K562 (cell line): ENCODE measurements at regions not wholly inside any gene's neighbourhood (a gene's known extent, or its start where the extent isn't known, plus 50 kb on each side); places are given as distances from the start of the nearest gene placed in this dataset.
A peak's percentile ranks its signal among the peaks of the same experiment; 100 is the strongest.

Experiments used
- ATAC-seq: fragments of 200-7000 bp; cut with Tn5 transposase; 3 replicates; pipeline ENCODE4 v1.9.1; 2020; ENCODE audit warnings: moderate library complexity
- BruUV-seq: library from RNA; stranded (reverse); fragments of 400-500 nt; replicated peaks from 2 replicates; lab custom pipeline; 2021; lab: Mats Ljungman, UMichigan
- CTCF ChIA-PET: fragments of 300-600 bp; formaldehyde crosslinking; extraction: SDS; loops from one replicate; lab custom pipeline; 2021; ENCODE audit warnings: low intra/inter-chr PET ratio; lab: Yijun Ruan, JAX
- POLR2A ChIA-PET: fragments of 300-600, 350-650 bp; sonication (Branson Sonifier 250); formaldehyde crosslinking; extraction: SDS; loops from one replicate; lab custom pipeline; 2021; ENCODE audit warnings: antibody characterized with exemption, inconsistent platforms; lab: Yijun Ruan, JAX
- DNase-seq, 4 experiments: peaks; one replicate each; pipeline versions ENCODE4 v3.0.0 to v3.0.0-alpha.2; 2011 to 2018; ENCODE audit warnings: low spot score in 3 of 4, mixed read lengths in 3 of 4; ENCODE audit errors: extremely low read depth in 1 of 4
- FAIRE-seq: peaks from 2 replicates; lab custom pipeline; 2011; peaks lifted over from hg19 to GRCh38; lab: Jason Lieb, UNC
- H2AFZ ChIP-seq: 2 replicates; pipeline ENCODE4 v1.6.0; 2011; ENCODE audit warnings: low read depth, low read length, control low read depth, inconsistent platforms
- H3K27ac ChIP-seq: fragments of 200-600 bp; 3 replicates; pipeline ENCODE4 v1.8.0; 2011; ENCODE audit warnings: low read depth, mild to moderate bottlenecking, control low read depth, inconsistent platforms, low read length, moderate library complexity, mixed read lengths; ENCODE audit errors: extremely low read depth
- H3K27me3 ChIP-seq, 2 experiments: fragments of 300-600 bp in 1 of 2; 2 replicates in 1 of 2; 3 replicates in 1 of 2; pipeline versions ENCODE4 v1.6.0 to v1.8.0; 2011; ENCODE audit warnings: inconsistent platforms in 2 of 2, low read length in 2 of 2, mild to moderate bottlenecking in 1 of 2, mixed read lengths in 1 of 2, moderate library complexity in 1 of 2; ENCODE audit not compliant: control insufficient read depth in 2 of 2, insufficient read depth in 2 of 2
- H3K36me3 ChIP-seq: fragments of 300-600 bp; 3 replicates; pipeline ENCODE4 v1.8.0; 2011; ENCODE audit warnings: mild to moderate bottlenecking, low read length, inconsistent platforms; ENCODE audit not compliant: control insufficient read depth, insufficient read depth
- H3K4me1 ChIP-seq, 2 experiments: fragments of 200-600 bp in 1 of 2; replicated peaks in 1 of 2; 2 replicates in 1 of 2; 3 replicates in 1 of 2; pipeline versions ENCODE4 v1.5.1 to v1.8.0; 2011; ENCODE audit warnings: inconsistent platforms in 2 of 2, low read length in 2 of 2, mild to moderate bottlenecking in 1 of 2, mixed read lengths in 1 of 2, moderate library complexity in 1 of 2; ENCODE audit not compliant: control insufficient read depth in 2 of 2, insufficient read depth in 2 of 2
- H3K4me2 ChIP-seq: 2 replicates; pipeline ENCODE4 v1.6.1; 2011; ENCODE audit warnings: low read length, control low read depth, inconsistent platforms, mixed read lengths; ENCODE audit not compliant: insufficient read depth
- H3K4me3 ChIP-seq: fragments of 200-600 bp; sonication (generic), shearing (Covaris generic); 2 replicates; pipeline ENCODE4 v1.5.1; 2016; ENCODE audit warnings: control low read depth, inconsistent platforms
- H3K79me2 ChIP-seq: fragments of 200-600 bp; 3 replicates; pipeline ENCODE4 v1.8.0; 2011; ENCODE audit warnings: low read length, inconsistent platforms; ENCODE audit not compliant: control insufficient read depth, insufficient read depth
- H3K9ac ChIP-seq, 2 experiments: 2 replicates each; pipeline versions ENCODE4 v1.6.0 to v1.6.1; 2011; ENCODE audit warnings: low read depth in 2 of 2, low read length in 2 of 2, control low read depth in 1 of 2, inconsistent platforms in 1 of 2, mild to moderate bottlenecking in 1 of 2, mixed read lengths in 1 of 2; ENCODE audit not compliant: insufficient read depth in 1 of 2
- H3K9me1 ChIP-seq: one replicate; pipeline ENCODE4 v1.6.0; 2011; ENCODE audit warnings: inconsistent platforms, mild to moderate bottlenecking, low read length, moderate library complexity; ENCODE audit not compliant: control insufficient read depth, insufficient read depth
- H3K9me3 ChIP-seq: replicated peaks from 2 replicates; pipeline ENCODE4 v1.5.1; 2011; ENCODE audit warnings: low read depth, low read length, inconsistent platforms; ENCODE audit not compliant: control insufficient read depth, insufficient read depth
- H4K20me1 ChIP-seq: replicated peaks from 2 replicates; pipeline ENCODE4 v1.6.1; 2011; ENCODE audit warnings: low read length, inconsistent platforms, mixed read lengths; ENCODE audit not compliant: control insufficient read depth, insufficient read depth
- MXI1 ChIP-seq: IDR thresholded peaks from 2 replicates; pipeline ENCODE4 v1.6.1; 2011; ENCODE audit warnings: low read depth, mild to moderate bottlenecking, improper control_type of control experiment, low read length
- MYC ChIP-seq, 2 experiments: fragments of 250-450 bp in 1 of 2; sonication (Bioruptor Pico) in 1 of 2; IDR thresholded peaks; 2 replicates each; pipeline versions ENCODE4 v1.5.1 to v1.6.1; 2012 to 2021; ENCODE audit warnings: low read depth in 2 of 2, borderline replicate concordance in 1 of 2, improper control_type of control experiment in 1 of 2, low read length in 1 of 2, mild to moderate bottlenecking in 1 of 2, moderate library complexity in 1 of 2
- PBX2 ChIP-seq, 2 experiments: IDR thresholded peaks in 1 of 2; conservative IDR thresholded peaks in 1 of 2; 2 replicates each; pipeline ENCODE4 v1.6.1; 2016; ENCODE audit warnings: low read depth in 2 of 2, mild to moderate bottlenecking in 1 of 2, missing compliant biosample characterization in 1 of 2, missing genetic modification characterization in 1 of 2, moderate library complexity in 1 of 2
- PTRF ChIP-seq: fragments of 450-650 bp; IDR thresholded peaks from 2 replicates; pipeline ENCODE4 v1.6.1; 2016; ENCODE audit warnings: mild to moderate bottlenecking, missing genetic modification characterization, missing compliant biosample characterization
- TFAM ChIP-seq: fragments of 250-450 bp; sonication (Bioruptor Pico); conservative IDR thresholded peaks from 2 replicates; pipeline ENCODE4 v1.5.0; 2021; ENCODE audit warnings: mild to moderate bottlenecking, moderate library complexity
- ZBTB43 ChIP-seq: sonication (generic); formaldehyde crosslinking; IDR thresholded peaks from 2 replicates; pipeline ENCODE4 v1.8.0; 2023; ENCODE audit warnings: mild to moderate bottlenecking, missing genetic modification reagents
- WGBS: fragments of 100-300 bp; shearing (Covaris generic); methylation state at CpG from one replicate; pipeline ENCODE4 v1.1.6; 2016; ENCODE audit warnings: low coverage, mixed read lengths; ENCODE audit not compliant: insufficient coverage; ENCODE audit errors: missing lambda C conversion rate; 5-methylcytosine and 5-hydroxymethylcytosine counted together
- in situ Hi-C: fragments of 300-500 bp; cut with MboI; formaldehyde crosslinking; loops from 4 replicates; pipeline ENCODE4 v1.15.0; 2018; ENCODE audit warnings: inconsistent platforms, mixed read lengths
- intact Hi-C: fragments of 100-400 bp; cut with micrococcal nuclease; formaldehyde crosslinking; loops from 2 replicates; pipeline ENCODE4 v1.14.2; 2022

- ChIA-PET CTCF (no interaction called here), POLR2A (no interaction called here)
- WGBS = 0% methylated on average over 1 of the region's 1 CpG
- H3K4me2 ChIP-seq = no peak overlapping the region
- FAIRE-seq (no peak), ATAC-seq (no peak)
- no peaks in the 10 kb centered on the region for H3K9me1 ChIP-seq
- H2AFZ ChIP-seq = no peak overlapping the region
- no peaks in the 10 kb centered on the region for H3K36me3 ChIP-seq
- BruUV-seq = no TSS peak
- no peak overlapping the region for H3K4me3 ChIP-seq
- TF ChIP-seq MYC (IDR thresholded peaks at IDR 0.05; ENCODE audit: low read depth, low read length) = no peak
- no peak for TF ChIP-seq MYC (CRISPR knock-in tag; IDR thresholded peaks at IDR 0.05; ENCODE audit: borderline replicate concordance, low read depth)
- TF ChIP-seq MXI1 = no peak
- TF ChIP-seq PTRF (tag) = no peak
- TF ChIP-seq ZBTB43 (CRISPR knock-in tag) = no peak
- TF ChIP-seq, all 486 proteins: peak for 0
- Histone ChIP-seq H4K20me1 (no peaks in the 10 kb centered on the region), H3K27me3 (no peaks in the 10 kb centered on the region), H3K4me1 (no peaks in the 10 kb centered on the region), H3K27ac (no peak overlapping the region), H3K79me2 (no peaks in the 10 kb centered on the region), H3K9ac (no peak overlapping the region), H3K9me3 (no peaks in the 10 kb centered on the region)
- no peak for DNase-seq
- in situ Hi-C loops = no loop called here
- intact Hi-C loops = no loop called here
Measured at GRCh38 chr14:41062826-41063225, 543.9 kb upstream of the LRFN5 start.

DNA sequence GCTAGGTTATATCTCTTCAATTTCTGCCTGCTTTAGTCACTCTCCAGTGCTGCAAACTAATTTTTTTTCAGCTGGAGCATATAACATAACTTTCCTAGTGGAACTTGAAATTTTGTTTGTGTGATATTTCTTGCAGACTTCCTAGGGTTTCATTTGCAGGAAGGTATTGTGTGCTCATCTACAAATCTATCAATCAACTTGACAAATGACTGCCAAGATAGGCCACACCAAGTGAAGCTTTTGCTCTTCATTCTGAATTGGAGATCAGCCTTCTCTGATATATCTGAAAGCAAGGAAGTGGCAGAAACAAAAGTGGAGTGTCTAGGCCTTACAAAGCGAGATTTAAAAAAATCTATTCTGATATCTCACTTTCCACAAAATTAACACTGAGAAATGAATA is 551.1 kb upstream of the LRFN5 start:
- H3K36me3 ChIP-seq = no peaks in the 10 kb centered on the region
- intact Hi-C loops (no loop called here), in situ Hi-C loops (no loop called here)
- H3K79me2 ChIP-seq = no peaks in the 10 kb centered on the region
- H3K27me3 ChIP-seq = no peaks in the 10 kb centered on the region
- no peak overlapping the region for H3K27ac ChIP-seq
- H4K20me1 ChIP-seq = no peaks in the 10 kb centered on the region
- H3K9ac ChIP-seq = no peak overlapping the region
- no peaks in the 10 kb centered on the region for H3K4me1 ChIP-seq
- no peak for DNase-seq
- no TSS peak for BruUV-seq
- ChIA-PET POLR2A (no interaction called here), CTCF (no interaction called here)
- no peak for ATAC-seq
- H3K9me3 ChIP-seq = no peaks in the 10 kb centered on the region
- WGBS = no CpG with 5 or more reads among the region's 1 CpG
- TF ChIP-seq TFAM (no peak), PBX2 (CRISPR knock-in tag; IDR thresholded peaks at IDR 0.05; ENCODE audit: low read depth) (no peak), PBX2 (tag; conservative IDR thresholded peaks at IDR 0.05; ENCODE audit: low read depth) (0 out of 2 replicates have a peak, but pooled peaks have one; percentile 28)
- FAIRE-seq = no peak
- no peaks in the 10 kb centered on the region for H3K9me1 ChIP-seq
- H3K4me3 ChIP-seq = no peak overlapping the region
- no peak overlapping the region for H3K4me2 ChIP-seq
- H2AFZ ChIP-seq = no peak overlapping the region
